WTC11 (cell line): ENCODE measurements at regions not wholly inside any gene's neighbourhood (a gene's known extent, or its start where the extent isn't known, plus 50 kb on each side); places are given as distances from the start of the nearest gene placed in this dataset.

Source experiments
- ATAC-seq: fragments of 200-7000 bp; cut with Tn5 transposase; 2 replicates; pipeline ENCODE4 v1.10.0; 2021; ENCODE audit warnings: mild to moderate bottlenecking, moderate library complexity
- CTCF ChIA-PET: fragments of 300-600 bp; sonication (Branson Sonifier 250); formaldehyde crosslinking; loops from one replicate; lab custom pipeline; 2021; ENCODE audit warnings: antibody characterized with exemption; lab: Charles Lee
- POLR2A ChIA-PET: fragments of 350-600 bp; sonication (Branson Sonifier 250); formaldehyde crosslinking; loops from one replicate; lab custom pipeline; 2021; ENCODE audit warnings: antibody characterized with exemption; lab: Charles Lee
- DNase-seq: peaks from one replicate; pipeline ENCODE4 v3.0.0; 2021; ENCODE audit warnings: low spot score
- H3K27ac Mint-ChIP-seq: 2 replicates; pipeline ENCODE4 v1.8.0; 2021; ENCODE audit warnings: mixed read lengths
- H3K27me3 Mint-ChIP-seq: 2 replicates; pipeline ENCODE4 v1.8.0; 2021; ENCODE audit warnings: low read depth, mild to moderate bottlenecking, moderate library complexity, mixed read lengths
- H3K36me3 Mint-ChIP-seq: 2 replicates; pipeline ENCODE4 v1.8.0; 2021; ENCODE audit warnings: mixed read lengths
- H3K4me1 Mint-ChIP-seq: 2 replicates; pipeline ENCODE4 v1.8.0; 2022; ENCODE audit warnings: mixed read lengths
- H3K4me3 Mint-ChIP-seq: 2 replicates; pipeline ENCODE4 v1.8.0; 2021; ENCODE audit warnings: mild to moderate bottlenecking, moderate library complexity, mixed read lengths
- H3K9me3 Mint-ChIP-seq: 2 replicates; pipeline ENCODE4 v1.8.0; 2021; ENCODE audit warnings: mixed read lengths
- ARID4B ChIP-seq: sonication (generic); formaldehyde crosslinking; IDR thresholded peaks from 2 replicates; pipeline ENCODE4 v1.8.0; 2023; ENCODE audit warnings: missing genetic modification reagents, mild to moderate bottlenecking, borderline replicate concordance
- ATF2 ChIP-seq: sonication (generic); formaldehyde crosslinking; IDR thresholded peaks from 2 replicates; pipeline ENCODE4 v1.8.1; 2022; ENCODE audit warnings: low read depth, missing genetic modification reagents, borderline replicate concordance
- E2F1 ChIP-seq: sonication (generic); formaldehyde crosslinking; IDR thresholded peaks from 2 replicates; pipeline ENCODE4 v1.8.0; 2022; ENCODE audit warnings: mild to moderate bottlenecking, missing genetic modification reagents
- E2F4 ChIP-seq: sonication (generic); formaldehyde crosslinking; IDR thresholded peaks from 2 replicates; pipeline ENCODE4 v1.8.1; 2022; ENCODE audit warnings: low read depth, mild to moderate bottlenecking, moderate library complexity, missing genetic modification reagents, borderline replicate concordance
- ELF4 ChIP-seq: sonication (generic); formaldehyde crosslinking; IDR thresholded peaks from 2 replicates; pipeline ENCODE4 v1.8.1; 2022; ENCODE audit warnings: low read depth, mild to moderate bottlenecking, moderate library complexity, missing genetic modification reagents
- ETV6 ChIP-seq: sonication (generic); formaldehyde crosslinking; IDR thresholded peaks from 2 replicates; pipeline ENCODE4 v1.8.1; 2022; ENCODE audit warnings: mild to moderate bottlenecking, missing genetic modification reagents
- HMGXB4 ChIP-seq: sonication (generic); formaldehyde crosslinking; IDR thresholded peaks from 2 replicates; pipeline ENCODE4 v1.8.1; 2023; ENCODE audit warnings: mild to moderate bottlenecking, moderate library complexity, missing genetic modification reagents
- IRF1 ChIP-seq: sonication (generic); formaldehyde crosslinking; IDR thresholded peaks from 2 replicates; pipeline ENCODE4 v1.8.0; 2023; ENCODE audit warnings: missing genetic modification reagents
- OVOL2 ChIP-seq: fragments of 250-450 bp; sonication (Bioruptor Pico); IDR thresholded peaks from 2 replicates; pipeline ENCODE4 v1.9.0; 2021; ENCODE audit warnings: mild to moderate bottlenecking, borderline replicate concordance
- RELA ChIP-seq: sonication (generic); formaldehyde crosslinking; IDR thresholded peaks from 2 replicates; pipeline ENCODE4 v1.8.1; 2022; ENCODE audit warnings: missing genetic modification reagents, mild to moderate bottlenecking, borderline replicate concordance
- ZMAT4 ChIP-seq: fragments of 250-450 bp; sonication (Bioruptor Pico); IDR thresholded peaks from 2 replicates; pipeline ENCODE4 v1.9.0; 2021; ENCODE audit warnings: mild to moderate bottlenecking
- ZNF396 ChIP-seq: fragments of 250-450 bp; sonication (Bioruptor Pico); IDR thresholded peaks from 2 replicates; pipeline ENCODE4 v1.8.0; 2021; ENCODE audit warnings: mild to moderate bottlenecking, moderate library complexity, borderline replicate concordance
- ZNF423 ChIP-seq: fragments of 250-450 bp; sonication (Bioruptor Pico); IDR thresholded peaks from 2 replicates; pipeline ENCODE4 v2.1.2; 2022; ENCODE audit warnings: mild to moderate bottlenecking, moderate library complexity
- ZNF512 ChIP-seq: sonication (generic); formaldehyde crosslinking; IDR thresholded peaks from 2 replicates; pipeline ENCODE4 v1.8.1; 2022; ENCODE audit warnings: missing genetic modification reagents, borderline replicate concordance
- ZSCAN18 ChIP-seq: fragments of 250-450 bp; sonication (Bioruptor Pico); IDR thresholded peaks from 2 replicates; pipeline ENCODE4 v2.1.2; 2022; ENCODE audit warnings: mild to moderate bottlenecking, moderate library complexity

- no peak for TF ChIP-seq ARID4B (CRISPR knock-in tag)
- TF ChIP-seq E2F4 (CRISPR knock-in tag) = no peak
Observed at GRCh38 chr22:48256041-48256739, 1493.7 kb downstream of the TBC1D22A start (continued).

- TF ChIP-seq ETV6 (CRISPR knock-in tag) (no peak), OVOL2 (CRISPR knock-in tag) (no peak), ATF2 (no peak), ZMAT4 (no peak), IRF1 (no peak), ELF4 (no peak), ZNF512 (no peak), ZSCAN18 (CRISPR knock-in tag) (no peak), ZNF423 (CRISPR knock-in tag) (no peak), E2F1 (CRISPR knock-in tag) (no peak), RELA (no peak), ZNF396 (no peak), HMGXB4 (CRISPR knock-in tag) (no peak)
- Mint-ChIP-seq H3K36me3 (no peaks in the 10 kb centered on the region), H3K4me1 (peaks cover 22% of the 10 kb centered on the region), H3K27ac (no peak overlapping the region), H3K9me3 (peaks cover 2% of the 10 kb centered on the region; the same call in 1 of the 2 replicates), H3K4me3 (no peak overlapping the region), H3K27me3 (peaks cover 6% of the 10 kb centered on the region; the same call in 1 of the 2 replicates)
- peak; percentile 81 for ATAC-seq
- ChIA-PET POLR2A (no interaction called here), CTCF (no interaction called here)
- no peak for DNase-seq
Observed at GRCh38 chr22:48254311-48254873, 1491.9 kb downstream of the TBC1D22A start.
